Hepatocyte (in vitro differentiated cells): ENCODE measurements at regions not wholly inside any gene's neighbourhood (a gene's known extent, or its start where the extent isn't known, plus 50 kb on each side); places are given as distances from the start of the nearest gene placed in this dataset.

Experiments used
- DNase-seq: peaks from one replicate; pipeline ENCODE4 v3.0.0-alpha.2; 2016; ENCODE audit warnings: low spot score
- H2AFZ ChIP-seq: fragments of 200-600 bp; sonication (generic); 2 replicates; pipeline ENCODE4 v1.6.0; 2016; ENCODE audit warnings: antibody characterized with exemption, mild to moderate bottlenecking
- H3K27ac ChIP-seq: fragments of 200-600 bp; sonication (generic); 2 replicates; pipeline ENCODE4 v1.5.1; 2016; ENCODE audit warnings: mild to moderate bottlenecking
- H3K27me3 ChIP-seq: fragments of 200-600 bp; sonication (generic); 2 replicates; pipeline ENCODE4 v1.6.1; 2016
- H3K36me3 ChIP-seq: fragments of 200-600 bp; sonication (generic); replicated peaks from 2 replicates; pipeline ENCODE4 v1.5.1; 2016; ENCODE audit warnings: low read depth; ENCODE audit not compliant: insufficient read depth
- H3K4me1 ChIP-seq: fragments of 200-600 bp; sonication (generic); 2 replicates; pipeline ENCODE4 v1.5.1; 2016; ENCODE audit warnings: mild to moderate bottlenecking, moderate library complexity; ENCODE audit not compliant: insufficient read depth
- H3K4me2 ChIP-seq: fragments of 200-600 bp; sonication (generic); 2 replicates; pipeline ENCODE4 v1.6.0; 2016
- H3K4me3 ChIP-seq: fragments of 200-600 bp; sonication (generic); 2 replicates; pipeline ENCODE4 v1.5.1; 2016; ENCODE audit warnings: mild to moderate bottlenecking
- H3K79me2 ChIP-seq: fragments of 200-600 bp; sonication (generic); 2 replicates; pipeline ENCODE4 v1.6.0; 2017; ENCODE audit warnings: mild to moderate bottlenecking
- H3K9me2 ChIP-seq: fragments of 200-600 bp; sonication (generic); replicated peaks from 2 replicates; pipeline ENCODE4 v1.6.0; 2017; ENCODE audit warnings: mild to moderate bottlenecking; ENCODE audit not compliant: insufficient read depth
- H3K9me3 ChIP-seq: fragments of 200-600 bp; sonication (generic); 2 replicates; pipeline ENCODE4 v1.5.1; 2016; ENCODE audit warnings: low read depth, mild to moderate bottlenecking
- H4K20me1 ChIP-seq: fragments of 200-600 bp; sonication (generic); 2 replicates; pipeline ENCODE4 v1.6.0; 2016; ENCODE audit warnings: mild to moderate bottlenecking; ENCODE audit not compliant: insufficient read depth, poor library complexity, severe bottlenecking
- CTCF ChIP-seq: fragments of 200-600 bp; sonication (generic); IDR thresholded peaks from 2 replicates; pipeline ENCODE4 v1.5.1; 2016; ENCODE audit warnings: antibody characterized with exemption, mild to moderate bottlenecking; ENCODE audit not compliant: poor library complexity
- EZH2 ChIP-seq: fragments of 200-600 bp; sonication (generic); IDR thresholded peaks from 2 replicates; pipeline ENCODE4 v1.6.1; 2016; ENCODE audit warnings: antibody characterized with exemption, mild to moderate bottlenecking, borderline replicate concordance
- EZH2phosphoT487 ChIP-seq: fragments of 200-600 bp; sonication (generic); IDR thresholded peaks from one replicate; pipeline ENCODE4 v1.6.1; 2018; ENCODE audit warnings: antibody characterized with exemption, mild to moderate bottlenecking, low read depth, moderate library complexity; ENCODE audit not compliant: unreplicated experiment, severe bottlenecking
- WGBS: methylation state at CpG from one replicate; pipeline ENCODE4 v1.1.6; 2016; ENCODE audit warnings: low lambda C conversion rate; ENCODE audit errors: missing lambda C conversion rate; 5-methylcytosine and 5-hydroxymethylcytosine counted together

- H3K4me1 ChIP-seq = no peaks in the 10 kb centered on the region
- H3K27me3 ChIP-seq = no peaks in the 10 kb centered on the region
- H3K36me3 ChIP-seq = no peaks in the 10 kb centered on the region
- no peak overlapping the region for H3K27ac ChIP-seq
- H3K79me2 ChIP-seq = no peaks in the 10 kb centered on the region
- no peaks in the 10 kb centered on the region for H3K9me3 ChIP-seq
- no peak overlapping the region for H2AFZ ChIP-seq
- H3K4me2 ChIP-seq = peak overlapping the region; percentile 23
- no peaks in the 10 kb centered on the region for H3K9me2 ChIP-seq
- TF ChIP-seq CTCF (no peak), EZH2 (no peak), EZH2phosphoT487 (no peak)
- no peak overlapping the region for H3K4me3 ChIP-seq
- WGBS = 59% methylated on average over 23 of the region's 30 CpGs
- no peaks in the 10 kb centered on the region for H4K20me1 ChIP-seq
- DNase-seq = peak; percentile 52
Observed at GRCh38 chr22:48496987-48497650, 1330.6 kb downstream of the BRD1 start.

- Histone ChIP-seq H2AFZ (no peak overlapping the region), H3K79me2 (no peaks in the 10 kb centered on the region), H4K20me1 (no peaks in the 10 kb centered on the region), H3K9me3 (no peaks in the 10 kb centered on the region), H3K4me2 (no peak overlapping the region), H3K4me1 (no peaks in the 10 kb centered on the region), H3K36me3 (no peaks in the 10 kb centered on the region), H3K9me2 (no peaks in the 10 kb centered on the region), H3K4me3 (no peak overlapping the region), H3K27me3 (peaks cover 5% of the 10 kb centered on the region), H3K27ac (no peak overlapping the region)
- DNase-seq = no peak
- TF ChIP-seq EZH2 (no peak), CTCF (no peak), EZH2phosphoT487 (no peak)
- 89% methylated on average over 16 of the region's 16 CpGs for WGBS
Observed at GRCh38 chr22:48496226-48496845, 1331.3 kb downstream of the BRD1 start.

- Histone ChIP-seq H3K4me3 (no peak overlapping the region), H3K4me2 (no peak overlapping the region), H3K4me1 (peaks cover 3% of the 10 kb centered on the region), H4K20me1 (no peaks in the 10 kb centered on the region), H3K9me2 (no peaks in the 10 kb centered on the region), H3K27ac (no peak overlapping the region), H3K27me3 (peaks cover 11% of the 10 kb centered on the region), H3K36me3 (no peaks in the 10 kb centered on the region), H3K9me3 (no peaks in the 10 kb centered on the region), H3K79me2 (no peaks in the 10 kb centered on the region), H2AFZ (no peak overlapping the region)
- WGBS = 95% methylated on average over 8 of the region's 8 CpGs
- TF ChIP-seq EZH2 = no peak
- TF ChIP-seq EZH2phosphoT487 = no peak
- TF ChIP-seq CTCF = no peak
- DNase-seq = no peak
Observed at GRCh38 chr22:48495751-48496080, 1332.0 kb downstream of the BRD1 start.
